Spleen (tissue), 7 donors: ENCODE measurements at regions not wholly inside any gene's neighbourhood (a gene's known extent, or its start where the extent isn't known, plus 50 kb on each side); places are given as distances from the start of the nearest gene placed in this dataset.

Experiments
- CTCF ChIP-seq, 11 experiments: fragments of 200-600 bp in 7 of 11; fragments of 450-650 bp in 4 of 11; sonication (generic) in 4 of 11; IDR thresholded peaks in 8 of 11; conservative IDR thresholded peaks in 3 of 11; 1 replicate in 7 of 11; 2 replicates in 4 of 11; pipeline versions ENCODE4 v1.4.0 to v1.8.0; 2016 to 2021; ENCODE audit warnings: antibody characterized with exemption in 11 of 11, inconsistent platforms in 4 of 11, mild to moderate bottlenecking in 1 of 11
- POLR2A ChIP-seq, 3 donors: fragments of 450-650 bp; IDR thresholded peaks; one replicate each; pipeline ENCODE4 v1.5.1; 2017; ENCODE audit warnings: antibody characterized with exemption in 3 of 3, mild to moderate bottlenecking in 1 of 3
- donor health status: DM: no; HTN: no; CAD: no; lungs with moderate emphysema.
- donor health status: DM: no; HTN: no; CAD: no.
- donor health status: DM: no; HTN: no; CAD: no.

- TF ChIP-seq CTCF (IDR thresholded peaks at IDR 0.05 in 8 of 11, conservative IDR thresholded peaks at IDR 0.05 in 3 of 11) (no peak), POLR2A (IDR thresholded peaks at IDR 0.05) (no peak)
Observed at GRCh38 chr2:53582556-53582955, 185.0 kb upstream of the CHAC2 start.
